GM18505 (cell line): ENCODE measurements at regions not wholly inside any gene's neighbourhood (a gene's known extent, or its start where the extent isn't known, plus 50 kb on each side); places are given as distances from the start of the nearest gene placed in this dataset.
"Not testable (repeated sequence)": the region's sequence is repeated elsewhere in the genome, so short reads cannot be mapped to it uniquely, and the experiment has no call there.

ENCODE experiments used
- ATAC-seq: cut with Tn5 transposase; IDR thresholded peaks from one replicate; pipeline ENCODE4 v1.9.1; 2021; ENCODE audit not compliant: unreplicated experiment
- POLR2A ChIP-seq: IDR thresholded peaks from 4 replicates; pipeline ENCODE4 v1.6.1; 2011; ENCODE audit warnings: borderline replicate concordance; ENCODE audit not compliant: insufficient read depth, insufficient read length; ENCODE audit errors: extremely low read depth

DNA sequence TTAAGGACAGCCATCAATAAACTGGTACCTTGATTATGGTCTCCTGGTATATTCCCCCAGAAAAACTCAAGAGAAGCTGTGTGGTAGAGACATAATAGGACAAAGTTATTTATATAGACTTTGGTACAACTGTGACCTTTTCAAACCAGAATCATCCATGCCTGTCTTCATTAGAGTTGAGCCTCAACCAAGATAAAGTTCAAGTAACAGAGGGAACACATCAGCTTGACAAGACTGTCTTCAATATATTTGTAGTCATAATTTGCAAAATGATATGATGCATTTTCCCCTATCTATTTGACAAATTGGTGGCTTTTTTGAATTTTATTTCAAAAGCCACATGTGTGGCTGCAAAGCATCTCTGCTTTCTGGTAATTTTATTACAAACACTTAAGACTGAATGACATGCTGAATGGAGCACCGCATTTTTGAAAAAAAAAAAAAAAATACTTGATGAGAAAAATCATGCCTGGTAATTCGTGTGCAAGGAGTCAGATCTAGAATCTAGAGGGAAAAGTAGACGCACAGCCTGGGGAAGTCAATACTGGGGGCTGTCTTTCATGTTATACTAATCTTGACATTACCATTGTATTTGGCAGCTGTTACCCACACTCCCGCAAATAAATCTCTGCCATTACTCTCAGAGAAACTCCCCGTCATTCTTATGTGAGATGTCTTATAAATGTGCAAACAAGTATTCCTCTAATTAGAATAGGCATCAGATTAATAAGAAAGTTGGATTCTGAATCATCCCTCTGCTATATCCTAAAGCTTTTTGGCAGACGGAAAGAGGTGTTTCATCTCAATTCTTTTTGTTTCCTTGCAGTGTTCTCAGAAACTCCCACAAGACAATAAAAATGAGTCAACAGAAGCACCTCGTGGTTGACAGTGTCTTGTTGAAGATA, 554.8 kb upstream of the CBLB start:
- ATAC-seq: no peak
- TF ChIP-seq POLR2A: no peak

DNA sequence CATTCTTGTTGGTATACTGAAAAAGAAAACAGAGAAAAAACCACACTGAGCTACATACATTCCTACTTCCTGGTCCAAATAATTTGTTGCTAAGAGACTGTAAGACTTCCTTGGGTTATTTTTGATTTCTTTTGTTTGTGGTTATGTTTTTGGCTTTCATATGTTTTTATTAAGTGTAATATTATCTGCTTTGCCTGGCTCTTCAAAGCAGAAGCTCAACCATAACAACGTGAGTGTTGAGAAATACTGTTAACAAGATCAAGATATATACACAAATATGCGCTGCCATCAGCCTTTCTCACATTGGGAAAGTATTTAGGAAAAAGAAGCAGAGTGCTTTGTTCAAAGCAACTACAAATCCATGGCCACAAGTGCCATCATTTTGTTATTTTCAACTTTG, 556.2 kb upstream of the CBLB start:
- TF ChIP-seq POLR2A: no peak
- ATAC-seq: no peak

DNA sequence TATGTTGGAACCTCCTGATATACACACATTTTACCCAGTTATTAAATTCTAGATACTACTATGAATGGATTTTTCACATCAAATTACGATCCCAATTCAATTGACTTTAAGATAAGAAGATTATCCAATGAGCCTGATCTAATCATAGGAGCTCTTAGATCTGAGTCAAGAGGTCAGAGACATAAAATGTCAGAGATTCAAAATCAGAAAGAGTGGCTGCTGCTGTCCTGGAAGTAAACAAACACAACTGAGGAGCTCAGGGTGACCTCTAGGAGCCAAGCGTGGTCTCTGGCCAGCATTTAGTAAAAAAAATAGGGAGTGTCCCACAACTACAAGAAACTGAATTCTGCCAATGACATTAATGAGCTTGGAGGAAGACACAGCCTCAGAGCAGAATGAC, 557.1 kb upstream of the CBLB start:
- ATAC-seq: no peak
- no peak for TF ChIP-seq POLR2A

DNA sequence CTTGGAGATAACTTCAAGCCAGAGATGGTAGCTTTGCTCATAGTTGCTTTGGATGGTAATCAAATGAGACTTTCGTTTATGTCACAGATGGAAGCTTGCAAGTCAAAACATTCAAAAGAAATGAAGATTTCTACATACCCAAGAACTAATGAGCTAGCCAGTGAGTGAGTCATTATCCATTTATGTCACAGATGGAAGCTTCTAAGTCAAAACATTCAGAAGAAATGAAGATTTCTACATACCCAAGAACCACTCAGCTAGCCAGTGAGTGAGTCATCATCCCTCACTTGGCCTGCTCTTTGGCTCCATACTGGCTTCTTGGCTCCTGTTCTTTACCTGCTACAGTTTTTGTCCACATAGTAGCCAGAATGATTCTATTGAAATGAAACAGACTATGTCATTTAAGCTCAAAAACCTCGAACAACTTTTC, 559.8 kb upstream of the CBLB start:
- no peak for TF ChIP-seq POLR2A
- no peak for ATAC-seq

DNA sequence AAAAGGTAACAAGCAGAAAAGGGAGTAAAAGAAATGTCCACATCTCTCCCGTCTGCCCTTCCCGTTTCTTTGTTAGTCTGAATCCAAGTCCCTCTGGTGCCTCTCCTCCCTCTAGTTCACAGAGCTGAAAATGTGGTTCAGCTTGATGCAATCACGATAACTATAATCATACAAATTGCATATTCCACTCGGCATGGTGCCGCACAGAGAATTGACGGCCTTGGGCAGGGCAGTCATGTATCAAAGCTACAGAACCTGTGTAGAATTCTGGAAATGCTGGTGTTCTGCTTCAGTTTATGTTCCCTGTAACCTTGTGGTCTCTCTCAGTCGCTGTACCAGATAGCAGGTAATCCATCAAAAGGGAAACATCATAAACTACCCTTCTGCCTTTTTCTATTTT, 562.9 kb upstream of the CBLB start:
- TF ChIP-seq POLR2A: no peak
- ATAC-seq: no peak

DNA sequence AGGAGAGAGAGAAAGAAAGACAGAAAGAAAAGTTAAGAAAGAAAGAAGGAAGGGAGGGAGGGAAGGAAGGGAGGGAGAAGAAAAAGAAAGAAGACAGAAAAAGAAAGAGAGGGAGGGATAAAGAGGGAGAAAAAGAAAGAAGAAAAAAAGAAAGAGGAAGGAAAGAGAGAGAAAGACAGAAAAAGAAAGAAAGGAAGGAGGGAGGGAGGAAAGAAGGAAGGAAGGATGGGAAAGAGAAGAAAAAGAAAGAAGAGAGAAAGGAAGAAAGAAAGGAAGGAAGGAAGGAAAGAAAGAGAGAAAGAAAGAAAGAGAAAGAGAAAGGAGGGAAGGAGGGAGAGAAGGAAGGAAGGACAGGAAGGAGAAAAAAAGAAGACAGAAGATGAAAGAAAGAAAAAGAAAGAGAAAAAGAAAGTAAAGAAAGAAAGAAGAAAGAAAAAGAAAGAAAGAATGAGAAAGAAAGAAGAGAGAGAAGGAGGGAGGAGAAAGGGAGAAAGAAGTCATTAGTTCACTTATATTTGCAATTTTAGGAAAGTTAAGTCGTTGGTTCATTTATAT, 567.2 kb upstream of the CBLB start:
- TF ChIP-seq POLR2A: no peak
- ATAC-seq: no peak

DNA sequence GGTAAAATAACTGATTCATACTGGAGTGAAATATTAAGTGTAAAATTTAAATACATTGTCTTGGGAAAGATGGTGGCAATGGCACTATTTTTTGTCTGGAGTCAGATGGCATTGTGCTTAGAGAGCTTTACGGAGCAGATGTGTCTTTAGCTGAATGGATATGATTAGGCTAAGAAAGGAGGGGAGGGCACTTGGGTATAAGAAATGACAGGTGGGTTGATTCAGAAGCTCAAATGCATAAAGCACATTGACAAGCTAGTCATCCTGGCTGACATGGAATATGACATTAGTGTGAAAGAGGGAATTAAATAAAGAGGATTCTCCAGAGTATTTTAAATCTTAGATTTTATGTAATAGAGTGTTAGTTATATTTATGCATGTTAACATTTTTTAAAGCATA, 570.1 kb upstream of the CBLB start:
- TF ChIP-seq POLR2A: no peak
- ATAC-seq: no peak

DNA sequence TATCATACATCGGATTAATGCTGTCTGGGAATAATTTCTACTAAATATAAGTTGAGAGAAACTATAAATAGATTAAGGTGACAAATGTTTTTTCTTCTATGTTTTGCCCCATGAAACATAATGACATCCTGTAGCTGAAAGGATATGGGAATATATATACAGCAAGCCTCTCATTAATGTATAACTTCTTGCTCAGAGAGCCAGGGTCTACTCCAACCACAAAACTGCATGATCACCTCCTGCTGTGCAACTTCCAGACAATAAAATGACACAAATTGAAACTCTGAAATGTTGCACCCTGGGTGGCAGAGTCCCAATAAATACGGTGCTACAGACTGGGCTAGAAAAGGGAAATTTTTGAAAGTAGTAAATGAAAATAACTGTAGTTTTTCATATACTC, 571.9 kb upstream of the CBLB start:
- no peak for TF ChIP-seq POLR2A
- no peak for ATAC-seq

DNA sequence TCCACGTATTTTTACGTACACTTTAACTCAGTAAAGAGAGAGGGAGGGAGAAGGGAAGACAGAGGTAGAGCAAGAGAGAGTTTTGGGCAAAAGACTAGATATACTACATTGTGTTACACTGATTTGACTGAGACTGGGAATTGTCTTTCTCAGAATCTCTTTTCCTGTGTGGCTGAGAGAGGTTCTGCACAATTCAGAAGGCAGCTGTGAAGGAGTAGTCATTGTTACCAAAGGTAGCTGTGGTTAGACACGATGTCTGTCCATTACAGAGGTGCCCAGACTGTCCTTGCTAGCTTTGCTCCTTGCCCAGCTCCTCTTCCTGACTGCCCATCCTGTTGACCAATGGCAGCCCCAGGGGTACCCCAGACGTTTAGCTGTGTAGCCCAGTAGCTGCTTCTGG, 577.5 kb upstream of the CBLB start:
- ATAC-seq: no peak
- TF ChIP-seq POLR2A: no peak

DNA sequence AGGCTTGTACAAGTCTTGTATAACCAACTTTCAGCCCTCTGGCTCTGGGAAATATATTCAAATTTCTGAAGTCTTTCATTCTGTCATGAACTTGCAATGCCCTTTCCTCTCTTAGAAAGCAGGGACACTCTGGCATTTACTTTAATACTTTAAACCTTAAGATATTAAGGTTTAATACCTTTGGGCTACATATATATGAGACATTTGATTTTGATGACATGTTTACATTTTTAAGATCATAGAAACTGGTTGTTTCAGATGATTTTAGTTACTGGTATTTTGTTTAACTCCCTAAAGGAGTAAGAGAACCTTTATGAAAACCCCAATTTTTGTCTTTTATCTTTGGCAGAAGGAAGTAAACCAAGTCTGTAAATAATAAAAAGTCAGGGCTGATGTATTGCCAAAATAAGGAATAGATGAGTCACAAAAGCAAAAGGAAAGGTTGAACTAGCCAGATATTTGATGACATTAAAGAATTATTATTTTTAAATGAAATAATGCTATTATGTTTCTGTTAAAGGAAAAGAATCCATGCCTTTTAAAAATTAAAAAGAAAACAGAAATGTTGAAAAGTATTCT, 579.0 kb upstream of the CBLB start:
- no peak for ATAC-seq
- no peak for TF ChIP-seq POLR2A

DNA sequence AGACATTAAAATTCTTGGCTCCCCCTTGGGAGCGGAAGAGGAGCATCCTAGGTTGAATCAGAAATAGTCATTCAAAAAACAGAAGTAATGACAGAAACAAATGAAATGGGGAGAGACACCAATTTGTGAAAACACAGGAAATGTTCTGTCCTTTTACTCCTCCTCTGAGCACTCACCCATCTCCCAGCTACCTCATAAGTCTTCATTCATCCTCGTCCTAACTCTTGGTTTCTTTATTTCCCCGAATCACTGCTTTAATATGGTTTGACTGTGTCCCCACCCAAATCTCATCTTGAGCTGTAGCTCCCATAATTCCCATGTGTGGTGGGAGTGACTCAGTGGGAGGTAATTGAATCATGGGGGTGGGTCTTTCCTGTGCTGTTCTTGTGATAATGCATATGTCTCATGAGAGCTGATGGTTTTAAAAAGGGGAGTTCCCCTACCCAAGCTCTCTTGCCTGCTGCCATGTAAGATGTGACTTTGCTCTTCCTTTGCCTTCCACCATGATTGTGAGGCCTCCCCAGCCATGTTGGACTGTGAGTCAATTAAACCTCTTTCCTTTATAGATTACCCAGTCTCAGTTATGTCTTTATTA, 579.7 kb upstream of the CBLB start:
- not testable (repeated sequence) for ATAC-seq

DNA sequence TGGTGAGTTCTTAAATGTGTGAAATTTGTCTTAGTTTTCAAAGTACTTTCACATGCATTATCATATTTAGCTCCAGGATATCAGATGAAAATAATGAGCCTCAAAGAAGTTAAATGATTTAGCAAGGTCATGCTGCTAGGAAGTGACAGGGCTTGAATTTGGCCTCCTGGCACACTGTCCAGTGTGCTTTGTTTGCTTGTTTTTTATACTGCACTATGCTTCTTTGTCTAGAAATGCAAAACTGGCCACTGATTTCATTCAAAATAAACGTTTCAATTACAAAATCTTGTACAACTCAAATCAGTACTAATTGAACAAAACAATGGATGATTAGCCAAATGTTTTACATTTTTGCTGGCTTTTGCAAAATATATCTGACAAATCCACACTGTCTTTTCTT, 583.3 kb upstream of the CBLB start:
- no peak for TF ChIP-seq POLR2A

DNA sequence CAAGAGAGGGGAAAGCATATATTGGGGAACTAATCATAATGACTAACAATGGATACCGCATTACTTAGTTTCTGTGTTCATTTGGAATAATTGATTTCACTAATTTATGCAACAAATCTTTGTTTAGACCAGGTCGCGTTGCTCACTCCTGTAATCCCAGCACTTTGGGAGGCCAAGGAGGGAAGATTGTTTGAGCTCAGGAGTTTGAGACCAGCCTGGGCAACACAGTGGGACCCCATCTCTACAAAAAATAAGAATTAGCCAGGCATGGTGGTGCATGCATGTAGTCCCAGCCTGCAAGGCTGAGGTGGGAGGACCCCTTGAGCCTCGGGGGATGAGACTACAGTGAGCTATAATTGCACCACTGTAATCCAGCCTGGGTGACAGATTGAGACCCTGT, 585.7 kb upstream of the CBLB start:
- TF ChIP-seq POLR2A: no peak
- ATAC-seq: no peak

More for the DNA sequence above, 583.3 kb upstream of the CBLB start:
- no peak for ATAC-seq
